Panc1 (cell line): ENCODE measurements at regions not wholly inside any gene's neighbourhood (a gene's known extent, or its start where the extent isn't known, plus 50 kb on each side); places are given as distances from the start of the nearest gene placed in this dataset.
"Not testable (repeated sequence)": the region's sequence is repeated elsewhere in the genome, so short reads cannot be mapped to it uniquely, and the experiment has no call there.

Source experiments
- ATAC-seq: fragments of 200-7000 bp; cut with Tn5 transposase; 2 replicates; pipeline ENCODE4 v1.9.1; 2020; ENCODE audit warnings: mild to moderate bottlenecking, moderate library complexity
- BruUV-seq: library from RNA; stranded (reverse); fragments of 400-500 nt; replicated peaks from 2 replicates; lab custom pipeline; 2021; lab: Mats Ljungman, UMichigan
- CTCF ChIA-PET: fragments of 300-600 bp; sonication (Branson Sonifier 250); formaldehyde crosslinking; loops from one replicate; lab custom pipeline; 2022; ENCODE audit warnings: antibody characterized with exemption; lab: Charles Lee
- POLR2A ChIA-PET: fragments of 300-600 bp; sonication (Branson Sonifier 250); formaldehyde crosslinking; loops from one replicate; lab custom pipeline; 2022; ENCODE audit warnings: antibody characterized with exemption; lab: Charles Lee
- DNase-seq: peaks from one replicate; pipeline ENCODE4 v3.0.0-alpha.2; 2010; ENCODE audit warnings: low read depth, low spot score
- H3K27ac ChIP-seq: 2 replicates; pipeline ENCODE4 v1.5.1; 2011; ENCODE audit warnings: mild to moderate bottlenecking, low read length, inconsistent platforms
- H3K27me3 ChIP-seq: fragments of 200-500 bp; sonication (Bioruptor generic); 2 replicates; pipeline ENCODE4 v1.6.0; 2014; ENCODE audit warnings: low read length, inconsistent platforms; ENCODE audit not compliant: control insufficient read depth, insufficient read depth
- H3K36me3 ChIP-seq: fragments of 200-500 bp; sonication (Bioruptor generic); 2 replicates; pipeline ENCODE4 v1.5.1; 2014; ENCODE audit warnings: inconsistent platforms, mild to moderate bottlenecking, low read length, moderate library complexity; ENCODE audit not compliant: control insufficient read depth, insufficient read depth
- H3K4me1 ChIP-seq: 2 replicates; pipeline ENCODE4 v1.5.1; 2011; ENCODE audit warnings: inconsistent platforms, mild to moderate bottlenecking, low read length, moderate library complexity; ENCODE audit not compliant: control insufficient read depth, insufficient read depth
- H3K4me3 ChIP-seq, 2 experiments: 2 replicates each; pipeline ENCODE4 v1.5.1; 2011 to 2012; ENCODE audit warnings: low read depth in 2 of 2, low read length in 2 of 2, mild to moderate bottlenecking in 2 of 2, inconsistent platforms in 1 of 2, moderate library complexity in 1 of 2
- H3K9me3 ChIP-seq: fragments of 200-500 bp; sonication (Bioruptor generic); 2 replicates; pipeline ENCODE4 v1.5.1; 2014; ENCODE audit warnings: low read depth, mild to moderate bottlenecking, inconsistent platforms, low read length, moderate library complexity; ENCODE audit not compliant: control insufficient read depth, insufficient read depth
- CTCF ChIP-seq: fragments of 450-650 bp; IDR thresholded peaks from 2 replicates; pipeline ENCODE4 v1.5.1; 2017; ENCODE audit warnings: mild to moderate bottlenecking
- POLR2AphosphoS5 ChIP-seq: IDR thresholded peaks from 2 replicates; pipeline ENCODE4 v1.6.1; 2012; ENCODE audit warnings: mild to moderate bottlenecking, low read depth, low read length, moderate library complexity
- REST ChIP-seq, 2 experiments: IDR thresholded peaks; 2 replicates each; pipeline ENCODE4 v1.6.1; 2011 to 2012; ENCODE audit warnings: low read depth in 2 of 2, control low read depth in 1 of 2, low read length in 1 of 2, mild to moderate bottlenecking in 1 of 2, moderate library complexity in 1 of 2; ENCODE audit not compliant: insufficient read depth in 1 of 2
- SIN3A ChIP-seq: IDR thresholded peaks from 2 replicates; pipeline ENCODE4 v1.6.1; 2012; ENCODE audit warnings: low read depth, mild to moderate bottlenecking, low read length, moderate library complexity, borderline replicate concordance; ENCODE audit not compliant: insufficient read depth
- TCF7L2 ChIP-seq: IDR thresholded peaks from 2 replicates; pipeline ENCODE4 v1.6.1; 2011; ENCODE audit warnings: mild to moderate bottlenecking, low read depth, low read length, inconsistent platforms
- in situ Hi-C: cut with HindIII; loops from 2 replicates; pipeline ENCODE4 v1.10.0; 2016; ENCODE audit warnings: low sequenced_read_pairs, low pct_unique_long_range_greater_than_20kb
- intact Hi-C: fragments of 100-400 bp; cut with micrococcal nuclease; formaldehyde crosslinking; loops from one replicate; pipeline ENCODE4 v1.10.0; 2022; ENCODE audit not compliant: unreplicated experiment

GRCh38 chr2:220601674-220602073, 970.4 kb downstream of the EPHA4 start:
- TF ChIP-seq POLR2AphosphoS5: no peak
- TF ChIP-seq TCF7L2: no peak
- TF ChIP-seq CTCF: no peak
- no peak for TF ChIP-seq SIN3A
- TF ChIP-seq REST (IDR thresholded peaks at IDR 0.05; ENCODE audit: insufficient read depth in 1 of 2, low read depth in 2 of 2, low read length in 1 of 2): no peak
- intact Hi-C loops (no loop called here), in situ Hi-C loops (no loop called here)
- Histone ChIP-seq H3K27ac (no peak overlapping the region), H3K9me3 (no peaks in the 10 kb centered on the region), H3K27me3 (no peaks in the 10 kb centered on the region), H3K4me3 (no peak overlapping the region), H3K4me1 (no peaks in the 10 kb centered on the region), H3K36me3 (no peaks in the 10 kb centered on the region)
- CTCF ChIA-PET: no interaction called here
- POLR2A ChIA-PET: no interaction called here
- ATAC-seq (no peak), DNase-seq (no peak)
- no TSS peak for BruUV-seq

GRCh38 chr2:220613004-220613403, 959.1 kb downstream of the EPHA4 start:
- BruUV-seq, H3K4me3 ChIP-seq, H3K27ac ChIP-seq, in situ Hi-C loops, intact Hi-C loops, H3K9me3 ChIP-seq, H3K27me3 ChIP-seq, POLR2A ChIA-PET, CTCF ChIA-PET, H3K36me3 ChIP-seq, ATAC-seq, DNase-seq, H3K4me1 ChIP-seq: not testable (repeated sequence)

GRCh38 chr2:220614064-220614463, 958.0 kb downstream of the EPHA4 start:
- ATAC-seq (no peak), DNase-seq (no peak)
- H3K27me3 ChIP-seq: no peaks in the 10 kb centered on the region
- in situ Hi-C loops (no loop called here), intact Hi-C loops (no loop called here)
- no peak for TF ChIP-seq POLR2AphosphoS5
- TF ChIP-seq REST (IDR thresholded peaks at IDR 0.05; ENCODE audit: insufficient read depth in 1 of 2, low read depth in 2 of 2, low read length in 1 of 2): no peak
- no peak for TF ChIP-seq SIN3A
- no peak for TF ChIP-seq CTCF
- TF ChIP-seq TCF7L2: no peak
- H3K27ac ChIP-seq: no peak overlapping the region
- no peaks in the 10 kb centered on the region for H3K4me1 ChIP-seq
- POLR2A ChIA-PET: no interaction called here
- H3K4me3 ChIP-seq: no peak overlapping the region
- CTCF ChIA-PET: no interaction called here
- H3K36me3 ChIP-seq: no peaks in the 10 kb centered on the region
- no peaks in the 10 kb centered on the region for H3K9me3 ChIP-seq
- no TSS peak for BruUV-seq
